Gastrocnemius medialis (tissue), 4 donors: ENCODE measurements at regions not wholly inside any gene's neighbourhood (a gene's known extent, or its start where the extent isn't known, plus 50 kb on each side); places are given as distances from the start of the nearest gene placed in this dataset.

ENCODE experiments used
- CTCF ChIP-seq, 5 experiments: fragments of 450-650 bp in 3 of 5; fragments of 200-600 bp in 2 of 5; sonication (generic) in 2 of 5; IDR thresholded peaks in 4 of 5; conservative IDR thresholded peaks in 1 of 5; 1 replicate in 4 of 5; 2 replicates in 1 of 5; pipeline ENCODE4 v1.5.1; 2016 to 2019; ENCODE audit warnings: antibody characterized with exemption in 5 of 5, mild to moderate bottlenecking in 3 of 5, moderate library complexity in 3 of 5
- POLR2A ChIP-seq, 2 donors: fragments of 450-650 bp; IDR thresholded peaks; one replicate each; pipeline ENCODE4 v1.6.1; 2017; ENCODE audit warnings: antibody characterized with exemption in 2 of 2, mild to moderate bottlenecking in 2 of 2, moderate library complexity in 2 of 2

GRCh38 chr2:179344970-179345369 is 80.3 kb upstream of the SESTD1 start:
- TF ChIP-seq CTCF (IDR thresholded peaks at IDR 0.05 in 4 of 5, conservative IDR thresholded peaks at IDR 0.05 in 1 of 5) (no peak), POLR2A (IDR thresholded peaks at IDR 0.05) (no peak)
